ENCODE measurements at regions not wholly inside any gene's neighbourhood (a gene's known extent, or its start where the extent isn't known, plus 50 kb on each side); places are given as distances from the start of the nearest gene placed in this dataset.

DNA sequence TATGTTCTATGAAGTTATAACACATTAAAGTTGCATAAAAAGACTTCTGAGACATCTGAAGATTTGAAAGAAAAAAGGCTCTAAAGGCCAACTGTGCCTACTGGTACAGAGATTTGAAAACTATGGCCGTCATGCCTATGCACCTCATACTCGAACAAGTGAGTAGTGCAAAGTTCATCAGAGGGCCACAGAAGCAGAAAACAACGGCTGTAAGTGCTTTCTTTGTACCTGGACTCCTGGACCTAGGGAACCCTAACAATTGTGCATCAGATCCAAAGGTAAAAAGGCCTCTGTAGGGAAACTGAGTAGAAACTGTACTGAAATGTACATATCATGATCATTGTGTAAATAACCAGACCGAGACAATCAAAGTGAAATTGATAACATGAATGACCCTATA lies 230.4 kb upstream of the CHST9 start:
- TF ChIP-seq ZNF274 (IDR thresholded peaks at IDR 0.05; ENCODE audit: low read depth, low read length) (no peak), YY1 (IDR thresholded peaks at IDR 0.05; ENCODE audit: insufficient read depth, insufficient read length) (no peak), SUZ12 (IDR thresholded peaks at IDR 0.05; ENCODE audit: extremely low read depth, insufficient read depth, insufficient read length) (no peak)
- DNase-seq (ENCODE audit: low read depth, low spot score) = no peak

GRCh38 chr18:27414682-27415081 lies 229.6 kb upstream of the CHST9 start:
- no peak for DNase-seq (ENCODE audit: low read depth, low spot score)
- H3K36me3 ChIP-seq (ENCODE audit: insufficient read depth, insufficient read length, low read length) = no peaks in the 10 kb centered on the region
- no peaks in the 10 kb centered on the region for H3K4me1 ChIP-seq (ENCODE audit: insufficient read depth, insufficient read length)
- no peaks in the 10 kb centered on the region for H3K27me3 ChIP-seq (ENCODE audit: insufficient read depth, insufficient read length)
- H3K4me3 ChIP-seq (ENCODE audit: insufficient read length, low read depth) = no peak overlapping the region
- no peak overlapping the region for H3K9ac ChIP-seq (ENCODE audit: insufficient read length, low read depth)
- H3K9me3 ChIP-seq (ENCODE audit: insufficient read depth, low read length) = no peaks in the 10 kb centered on the region
- TF ChIP-seq YY1 (IDR thresholded peaks at IDR 0.05; ENCODE audit: insufficient read depth, insufficient read length) = no peak

More for the DNA sequence above, 230.4 kb upstream of the CHST9 start:
- Histone ChIP-seq H3K4me3 (ENCODE audit: insufficient read length, low read depth) (no peak overlapping the region), H3K9me3 (ENCODE audit: insufficient read depth, low read length) (no peaks in the 10 kb centered on the region), H3K27me3 (ENCODE audit: insufficient read depth, insufficient read length) (no peaks in the 10 kb centered on the region), H3K9ac (ENCODE audit: insufficient read length, low read depth) (no peak overlapping the region), H3K36me3 (ENCODE audit: insufficient read depth, insufficient read length, low read length) (no peaks in the 10 kb centered on the region), H3K4me1 (ENCODE audit: insufficient read depth, insufficient read length) (no peaks in the 10 kb centered on the region)

GRCh38 chr18:27413495-27414401 lies 228.6 kb upstream of the CHST9 start:
- H3K4me1 ChIP-seq (ENCODE audit: insufficient read depth, insufficient read length) = no peaks in the 10 kb centered on the region
- H3K36me3 ChIP-seq (ENCODE audit: insufficient read depth, insufficient read length, low read length) = no peaks in the 10 kb centered on the region
- TF ChIP-seq SUZ12 (IDR thresholded peaks at IDR 0.05; ENCODE audit: extremely low read depth, insufficient read depth, insufficient read length) (no peak), ZNF274 (IDR thresholded peaks at IDR 0.05; ENCODE audit: low read depth, low read length) (no peak), YY1 (IDR thresholded peaks at IDR 0.05; ENCODE audit: insufficient read depth, insufficient read length) (no peak)
- H3K4me3 ChIP-seq (ENCODE audit: insufficient read length, low read depth) = no peak overlapping the region
- no peak for DNase-seq (ENCODE audit: low read depth, low spot score)
- no peaks in the 10 kb centered on the region for H3K27me3 ChIP-seq (ENCODE audit: insufficient read depth, insufficient read length)
- H3K9me3 ChIP-seq (ENCODE audit: insufficient read depth, low read length) = no peaks in the 10 kb centered on the region
- no peak overlapping the region for H3K9ac ChIP-seq (ENCODE audit: insufficient read length, low read depth)

- Histone ChIP-seq H3K27me3 (ENCODE audit: insufficient read depth, insufficient read length) (no peaks in the 10 kb centered on the region), H3K36me3 (ENCODE audit: insufficient read depth, insufficient read length, low read length) (no peaks in the 10 kb centered on the region), H3K4me3 (ENCODE audit: insufficient read length, low read depth) (no peak overlapping the region), H3K4me1 (ENCODE audit: insufficient read depth, insufficient read length) (no peaks in the 10 kb centered on the region), H3K9me3 (ENCODE audit: insufficient read depth, low read length) (no peaks in the 10 kb centered on the region), H3K9ac (ENCODE audit: insufficient read length, low read depth) (no peak overlapping the region)
- DNase-seq (ENCODE audit: low read depth, low spot score) = no peak
- TF ChIP-seq YY1 (IDR thresholded peaks at IDR 0.05; ENCODE audit: insufficient read depth, insufficient read length) (no peak), ZNF274 (IDR thresholded peaks at IDR 0.05; ENCODE audit: low read depth, low read length) (no peak), SUZ12 (IDR thresholded peaks at IDR 0.05; ENCODE audit: extremely low read depth, insufficient read depth, insufficient read length) (no peak)
Observed at GRCh38 chr18:27412556-27412955, 227.4 kb upstream of the CHST9 start.

- Histone ChIP-seq H3K36me3 (ENCODE audit: insufficient read depth, insufficient read length, low read length) (no peaks in the 10 kb centered on the region), H3K4me3 (ENCODE audit: insufficient read length, low read depth) (no peak overlapping the region), H3K9ac (ENCODE audit: insufficient read length, low read depth) (no peak overlapping the region), H3K4me1 (ENCODE audit: insufficient read depth, insufficient read length) (no peaks in the 10 kb centered on the region), H3K9me3 (ENCODE audit: insufficient read depth, low read length) (no peaks in the 10 kb centered on the region), H3K27me3 (ENCODE audit: insufficient read depth, insufficient read length) (no peaks in the 10 kb centered on the region)
- TF ChIP-seq YY1 (IDR thresholded peaks at IDR 0.05; ENCODE audit: insufficient read depth, insufficient read length) (no peak), SUZ12 (IDR thresholded peaks at IDR 0.05; ENCODE audit: extremely low read depth, insufficient read depth, insufficient read length) (no peak), ZNF274 (IDR thresholded peaks at IDR 0.05; ENCODE audit: low read depth, low read length) (no peak)
- no peak for DNase-seq (ENCODE audit: low read depth, low spot score)
Observed at GRCh38 chr18:27411911-27412310, 226.8 kb upstream of the CHST9 start.

- Histone ChIP-seq H3K36me3 (ENCODE audit: insufficient read depth, insufficient read length, low read length) (no peaks in the 10 kb centered on the region), H3K9ac (ENCODE audit: insufficient read length, low read depth) (no peak overlapping the region), H3K4me3 (ENCODE audit: insufficient read length, low read depth) (no peak overlapping the region), H3K9me3 (ENCODE audit: insufficient read depth, low read length) (no peaks in the 10 kb centered on the region), H3K4me1 (ENCODE audit: insufficient read depth, insufficient read length) (no peaks in the 10 kb centered on the region), H3K27me3 (ENCODE audit: insufficient read depth, insufficient read length) (no peaks in the 10 kb centered on the region)
- no peak for TF ChIP-seq YY1 (IDR thresholded peaks at IDR 0.05; ENCODE audit: insufficient read depth, insufficient read length)
- no peak for TF ChIP-seq ZNF274 (IDR thresholded peaks at IDR 0.05; ENCODE audit: low read depth, low read length)
- no peak for TF ChIP-seq SUZ12 (IDR thresholded peaks at IDR 0.05; ENCODE audit: extremely low read depth, insufficient read depth, insufficient read length)
- no peak for DNase-seq (ENCODE audit: low read depth, low spot score)
Observed at GRCh38 chr18:27411013-27411412, 225.9 kb upstream of the CHST9 start.

GRCh38 chr18:27404855-27405254 lies 219.7 kb upstream of the CHST9 start:
- DNase-seq (ENCODE audit: low read depth, low spot score) = no peak
- H3K36me3 ChIP-seq (ENCODE audit: insufficient read depth, insufficient read length, low read length) = no peaks in the 10 kb centered on the region
- no peak for TF ChIP-seq ZNF274 (IDR thresholded peaks at IDR 0.05; ENCODE audit: low read depth, low read length)
- TF ChIP-seq YY1 (IDR thresholded peaks at IDR 0.05; ENCODE audit: insufficient read depth, insufficient read length) = no peak
- no peak for TF ChIP-seq SUZ12 (IDR thresholded peaks at IDR 0.05; ENCODE audit: extremely low read depth, insufficient read depth, insufficient read length)
- no peak overlapping the region for H3K4me3 ChIP-seq (ENCODE audit: insufficient read length, low read depth)
- H3K9ac ChIP-seq (ENCODE audit: insufficient read length, low read depth) = no peak overlapping the region
- no peaks in the 10 kb centered on the region for H3K27me3 ChIP-seq (ENCODE audit: insufficient read depth, insufficient read length)
- H3K4me1 ChIP-seq (ENCODE audit: insufficient read depth, insufficient read length) = no peaks in the 10 kb centered on the region
- H3K9me3 ChIP-seq (ENCODE audit: insufficient read depth, low read length) = no peaks in the 10 kb centered on the region
